A549 (cell line): ENCODE measurements at regions not wholly inside any gene's neighbourhood (a gene's known extent, or its start where the extent isn't known, plus 50 kb on each side); places are given as distances from the start of the nearest gene placed in this dataset.

ENCODE experiments used
- ATAC-seq, 2 experiments: fragments of 200-7000 bp in 1 of 2; fragments of >200 bp in 1 of 2; cut with Nextera tagmentation in 1 of 2; cut with Tn5 transposase in 1 of 2; 3 replicates each; pipeline versions ENCODE4 v1.8.0 to v1.9.1; 2018 to 2020; ENCODE audit warnings: mild to moderate bottlenecking in 1 of 2, moderate library complexity in 1 of 2
- CTCF ChIA-PET: fragments of 300-600 bp; sonication (Branson Sonifier 250); formaldehyde crosslinking; extraction: SDS; loops from one replicate; lab custom pipeline; 2021; ENCODE audit warnings: antibody characterized with exemption, inconsistent platforms; lab: Yijun Ruan, JAX
- POLR2A ChIA-PET: fragments of 350-600 bp; formaldehyde crosslinking; extraction: SDS; loops from one replicate; lab custom pipeline; 2021; ENCODE audit warnings: antibody characterized with exemption, inconsistent platforms; lab: Yijun Ruan, JAX
- DNase-seq, 2 experiments: peaks; one replicate each; pipeline versions ENCODE4 v3.0.0 to v3.0.0-alpha.2; 2011 to 2016; ENCODE audit warnings: low read depth in 1 of 2, low spot score in 1 of 2
- FAIRE-seq: peaks from 2 replicates; lab custom pipeline; 2011; peaks lifted over from hg19 to GRCh38; lab: Jason Lieb, UNC
- H3K27ac ChIP-seq, 2 experiments: fragments of >200 bp; sonication (Bioruptor Twin); formaldehyde crosslinking; 3 replicates each; pipeline ENCODE4 v1.5.1; 2016 to 2017
- H3K4me1 ChIP-seq: fragments of >200 bp; sonication (Bioruptor Twin); formaldehyde crosslinking; 3 replicates; pipeline ENCODE4 v1.6.1; 2016
- H3K4me2 ChIP-seq: fragments of >200 bp; sonication (Bioruptor Twin); formaldehyde crosslinking; 3 replicates; pipeline ENCODE4 v1.6.1; 2016
- H3K4me3 ChIP-seq: fragments of >200 bp; sonication (Bioruptor Twin); formaldehyde crosslinking; 3 replicates; pipeline ENCODE4 v1.5.1; 2016
- H3K9me3 ChIP-seq: fragments of >200 bp; sonication (Bioruptor Twin); formaldehyde crosslinking; 3 replicates; pipeline ENCODE4 v1.6.1; 2016
- CHD4 ChIP-seq: fragments of 200-600 bp; sonication (generic); IDR thresholded peaks from 2 replicates; pipeline ENCODE4 v1.6.1; 2016; ENCODE audit warnings: antibody characterized with exemption, mild to moderate bottlenecking, borderline replicate concordance
- E2F6 ChIP-seq: IDR thresholded peaks from 2 replicates; pipeline ENCODE4 v1.6.1; 2012; ENCODE audit warnings: low read depth, borderline replicate concordance
- EP300 ChIP-seq, 2 experiments: fragments of >200 bp; sonication (Bioruptor Twin); formaldehyde crosslinking; IDR thresholded peaks; 2 replicates in 1 of 2; 3 replicates in 1 of 2; pipeline ENCODE4 v1.6.1; 2016 to 2017
- JUNB ChIP-seq: fragments of >200 bp; sonication (Bioruptor Twin); formaldehyde crosslinking; IDR thresholded peaks from 2 replicates; pipeline ENCODE4 v1.6.1; 2016
- NFE2L2 ChIP-seq: fragments of 150-350 bp; conservative IDR thresholded peaks from 2 replicates; pipeline ENCODE4 v1.6.1; 2014; ENCODE audit warnings: low read length
- NR3C1 ChIP-seq: fragments of >200 bp; sonication (Bioruptor Twin); formaldehyde crosslinking; IDR thresholded peaks from 3 replicates; pipeline ENCODE4 v1.6.1; 2017
- POLR2A ChIP-seq: IDR thresholded peaks from 2 replicates; pipeline ENCODE4 v1.6.1; 2012; ENCODE audit warnings: mild to moderate bottlenecking, low read length
- ZFP36 ChIP-seq: fragments of 450-650 bp; IDR thresholded peaks from 2 replicates; pipeline ENCODE4 v1.6.1; 2014; ENCODE audit warnings: borderline replicate concordance; ENCODE audit not compliant: partially characterized antibody
- ZNF302 ChIP-seq: fragments of 250-450 bp; sonication (Bioruptor Pico); IDR thresholded peaks from 2 replicates; pipeline ENCODE4 v1.9.0; 2021; ENCODE audit warnings: inconsistent platforms, mild to moderate bottlenecking, moderate library complexity
- ZSCAN20 ChIP-seq: fragments of 250-450 bp; sonication (Bioruptor Pico); IDR thresholded peaks from 2 replicates; pipeline ENCODE4 v1.8.0; 2022; ENCODE audit warnings: mild to moderate bottlenecking, moderate library complexity
- WGBS: methylation state at CpG from one replicate; pipeline ENCODE4 v1.1.6; 2017; ENCODE audit errors: missing lambda C conversion rate; 5-methylcytosine and 5-hydroxymethylcytosine counted together
- TF ChIP-seq, protein P1 (sequence below): fragments of >200 bp; sonication (Bioruptor Twin); formaldehyde crosslinking; IDR thresholded peaks from 3 replicates; pipeline ENCODE4 v1.6.1; 2016

DNA sequence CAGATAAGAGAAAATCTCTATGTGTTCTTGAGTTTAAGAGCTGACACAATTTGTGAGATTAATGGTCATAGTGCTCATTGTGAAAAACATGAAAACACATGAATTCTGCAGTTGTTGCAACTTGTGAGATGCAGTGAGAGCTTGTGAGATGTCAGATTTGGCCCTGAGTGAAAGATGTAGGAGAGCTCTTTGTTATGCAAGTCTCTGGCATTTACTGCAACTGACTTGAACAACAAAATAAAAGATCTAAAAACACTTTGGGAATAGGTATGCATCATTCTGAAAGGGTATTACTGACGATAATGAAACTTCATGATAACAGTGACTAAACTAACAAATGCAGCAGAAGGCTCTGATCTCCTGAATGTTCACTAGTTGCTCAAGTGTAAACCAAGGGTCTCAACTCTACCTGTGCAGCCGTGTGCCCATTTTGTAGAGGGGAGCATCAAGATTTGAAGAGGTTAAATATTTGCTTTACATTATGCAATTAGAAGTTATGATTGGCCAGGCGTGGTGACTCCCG is 50.8 kb upstream of the SMIM36 start:
- 55% methylated on average over 4 of the region's 4 CpGs for WGBS
- Histone ChIP-seq H3K9me3 (no peaks in the 10 kb centered on the region), H3K4me1 (no peaks in the 10 kb centered on the region), H3K27ac (no peak overlapping the region), H3K4me2 (no peak overlapping the region), H3K4me3 (no peak overlapping the region)
- no peak for ATAC-seq
- POLR2A ChIA-PET = no interaction called here
- CTCF ChIA-PET = interaction anchor here (1.4 kb wide), 1 partner anchor 35 kb away, joined by 7 read pairs; no protein-coding TSS in a partner anchor
- TF ChIP-seq ZNF302 (CRISPR knock-in tag) = no peak
- TF ChIP-seq, protein P1, sequence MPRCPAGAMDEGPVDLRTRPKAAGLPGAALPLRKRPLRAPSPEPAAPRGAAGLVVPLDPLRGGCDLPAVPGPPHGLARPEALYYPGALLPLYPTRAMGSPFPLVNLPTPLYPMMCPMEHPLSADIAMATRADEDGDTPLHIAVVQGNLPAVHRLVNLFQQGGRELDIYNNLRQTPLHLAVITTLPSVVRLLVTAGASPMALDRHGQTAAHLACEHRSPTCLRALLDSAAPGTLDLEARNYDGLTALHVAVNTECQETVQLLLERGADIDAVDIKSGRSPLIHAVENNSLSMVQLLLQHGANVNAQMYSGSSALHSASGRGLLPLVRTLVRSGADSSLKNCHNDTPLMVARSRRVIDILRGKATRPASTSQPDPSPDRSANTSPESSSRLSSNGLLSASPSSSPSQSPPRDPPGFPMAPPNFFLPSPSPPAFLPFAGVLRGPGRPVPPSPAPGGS = no peak
- no peak for TF ChIP-seq CHD4
- TF ChIP-seq EP300 (IDR thresholded peaks at IDR 0.05) = no peak
- no peak for TF ChIP-seq ZFP36
- no peak for TF ChIP-seq NR3C1
- TF ChIP-seq JUNB = no peak
- TF ChIP-seq E2F6 = no peak
- TF ChIP-seq ZSCAN20 (CRISPR knock-in tag) = no peak
- TF ChIP-seq, all 56 proteins: peak for 0
- DNase-seq (no peak), FAIRE-seq (no peak)

DNA sequence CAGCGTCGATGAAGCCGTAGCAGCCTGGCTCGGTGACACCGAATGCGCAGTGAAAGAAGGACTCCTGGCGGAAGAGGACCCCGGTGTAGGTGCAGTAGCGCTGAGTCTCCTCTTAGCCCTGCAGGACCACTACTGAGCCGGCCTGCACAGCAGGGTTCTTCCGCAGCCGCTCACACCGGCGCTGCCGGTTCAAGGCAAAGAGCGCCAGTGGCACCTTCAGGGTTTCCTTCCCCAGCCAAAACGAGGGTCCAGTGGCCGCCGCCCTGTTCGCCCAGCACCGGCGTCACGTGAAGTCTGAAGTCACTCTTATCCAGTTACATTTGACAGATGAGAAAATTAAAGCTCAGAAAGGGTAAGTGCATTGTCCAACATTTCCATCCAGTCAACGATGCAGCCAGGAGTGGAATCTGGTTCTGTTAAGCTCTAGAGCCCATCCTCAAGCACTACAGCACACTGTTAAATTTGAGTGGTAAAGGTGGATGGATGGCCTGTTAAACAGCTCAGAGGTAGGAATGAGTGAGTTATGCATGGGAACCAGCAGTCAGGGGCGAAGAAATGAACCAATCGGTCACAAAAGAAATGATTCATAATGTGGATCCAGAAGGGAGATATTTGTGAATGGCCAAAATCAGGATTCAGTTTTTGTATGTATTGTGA is 50.2 kb upstream of the SMIM36 start:
- DNase-seq = no peak
- Histone ChIP-seq H3K4me1 (no peaks in the 10 kb centered on the region), H3K9me3 (no peaks in the 10 kb centered on the region), H3K4me2 (no peak overlapping the region)
- TF ChIP-seq NFE2L2 (no peak), POLR2A (peak; percentile 21; the same call in 1 of the 2 replicates)
- TF ChIP-seq, all 56 proteins: peak for 1
- no peak overlapping the region for H3K4me3 ChIP-seq
- POLR2A ChIA-PET = no interaction called here
- WGBS = 83% methylated on average over 26 of the region's 26 CpGs
- CTCF ChIA-PET = interaction anchor here (1.4 kb wide), 1 partner anchor 34 kb away, joined by 7 read pairs; no protein-coding TSS in a partner anchor
- no peak for FAIRE-seq
- no peak for ATAC-seq
- no peak overlapping the region for H3K27ac ChIP-seq
